GM12878 (cell line): ENCODE measurements at regions not wholly inside any gene's neighbourhood (a gene's known extent, or its start where the extent isn't known, plus 50 kb on each side); places are given as distances from the start of the nearest gene placed in this dataset.

Source experiments
- CHD1 ChIP-seq: IDR thresholded peaks from 2 replicates; pipeline ENCODE4 v1.6.1; 2012; ENCODE audit warnings: low read depth, low read length, improper control_type of control experiment
- CREM ChIP-seq: IDR thresholded peaks from 2 replicates; pipeline ENCODE4 v1.6.1; 2014; ENCODE audit warnings: antibody characterized with exemption, low read depth
- EED ChIP-seq: sonication (generic); IDR thresholded peaks from 2 replicates; pipeline ENCODE4 v1.6.1; 2016; ENCODE audit warnings: antibody characterized with exemption, low read depth
- MEF2A ChIP-seq: IDR thresholded peaks from 2 replicates; pipeline ENCODE4 v1.6.1; 2011; ENCODE audit warnings: low read depth, mild to moderate bottlenecking, low read length, moderate library complexity; ENCODE audit not compliant: insufficient read depth
- NR2C2 ChIP-seq: IDR thresholded peaks from 2 replicates; pipeline ENCODE4 v1.6.1; 2011; ENCODE audit warnings: borderline replicate concordance, low read depth; ENCODE audit not compliant: control insufficient read depth, insufficient read length
- NR2F1 ChIP-seq: fragments of 450-650 bp; conservative IDR thresholded peaks from 2 replicates; pipeline ENCODE4 v1.6.1; 2017; ENCODE audit warnings: mild to moderate bottlenecking
- PAX5 ChIP-seq: IDR thresholded peaks from 2 replicates; pipeline ENCODE4 v1.6.1; 2011; ENCODE audit warnings: low read depth, low read length, borderline replicate concordance
- PBX3 ChIP-seq: IDR thresholded peaks from 2 replicates; pipeline ENCODE4 v1.6.1; 2011; ENCODE audit warnings: mild to moderate bottlenecking, low read depth, low read length, moderate library complexity; ENCODE audit not compliant: insufficient replicate concordance
- SIX5 ChIP-seq: IDR thresholded peaks from 2 replicates; pipeline ENCODE4 v1.6.1; 2011; ENCODE audit warnings: mild to moderate bottlenecking, low read depth, low read length, moderate library complexity; ENCODE audit not compliant: severe bottlenecking
- SKIL ChIP-seq: fragments of 450-650 bp; IDR thresholded peaks from 2 replicates; pipeline ENCODE4 v1.6.1; 2017; ENCODE audit warnings: mild to moderate bottlenecking, low read depth, inconsistent platforms; ENCODE audit not compliant: poor library complexity, severe bottlenecking
- SMC3 ChIP-seq: IDR thresholded peaks from 2 replicates; pipeline ENCODE4 v1.6.1; 2011; ENCODE audit warnings: low read length, improper control_type of control experiment, borderline replicate concordance
- SPI1 ChIP-seq: IDR thresholded peaks from 2 replicates; pipeline ENCODE4 v1.6.1; 2011; ENCODE audit warnings: low read depth, mild to moderate bottlenecking, low read length, moderate library complexity, borderline replicate concordance; ENCODE audit not compliant: insufficient read depth
- YY1 ChIP-seq: IDR thresholded peaks from 2 replicates; pipeline ENCODE4 v1.6.1; 2011; ENCODE audit warnings: low read depth, mild to moderate bottlenecking, low read length
- ZNF274 ChIP-seq: IDR thresholded peaks from one replicate; pipeline ENCODE4 v1.8.0; 2011; ENCODE audit not compliant: insufficient read length, insufficient read depth
- ZNF384 ChIP-seq: IDR thresholded peaks from 2 replicates; pipeline ENCODE4 v1.6.1; 2012; ENCODE audit warnings: low read depth, mild to moderate bottlenecking, low read length, improper control_type of control experiment, borderline replicate concordance
- TF ChIP-seq, protein P1 (sequence below): IDR thresholded peaks from 2 replicates; pipeline ENCODE4 v1.6.1; 2011; ENCODE audit warnings: low read depth, low read length, improper control_type of control experiment, borderline replicate concordance
- TF ChIP-seq, protein P2 (sequence below), 3 experiments: IDR thresholded peaks in 2 of 3; conservative IDR thresholded peaks in 1 of 3; 2 replicates each; pipeline ENCODE4 v1.5.1; 2011; ENCODE audit warnings: low read depth in 3 of 3, low read length in 3 of 3, mild to moderate bottlenecking in 3 of 3, control low read depth in 2 of 3, moderate library complexity in 2 of 3, inconsistent platforms in 1 of 3, mixed read lengths in 1 of 3; ENCODE audit not compliant: control insufficient read depth in 2 of 3, insufficient read depth in 1 of 3; ENCODE audit errors: extremely low read depth in 1 of 3
- TF ChIP-seq, protein P3 (sequence below): IDR thresholded peaks from 2 replicates; pipeline ENCODE4 v1.6.1; 2012; ENCODE audit warnings: mild to moderate bottlenecking, low read depth, low read length

DNA sequence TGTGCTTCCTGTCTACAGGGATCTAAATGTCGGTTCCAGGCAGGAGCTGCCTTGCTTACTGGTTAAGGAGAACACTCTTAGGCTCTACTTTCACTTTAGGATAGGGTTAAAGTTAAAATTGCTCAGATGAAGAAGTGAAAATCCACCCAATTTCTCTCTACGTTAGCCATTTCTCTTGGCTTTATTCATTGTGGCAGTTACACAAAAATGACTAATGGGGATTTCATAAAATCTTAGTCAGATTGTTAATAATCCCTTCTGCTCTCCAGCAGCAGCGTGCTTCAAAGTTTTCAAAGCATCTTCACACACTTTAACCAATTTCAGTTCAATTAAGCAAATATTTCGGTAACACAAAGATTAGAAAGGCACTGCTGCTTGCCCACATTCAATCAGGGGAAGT is 58.4 kb upstream of the RCN1 start (continued):
- TF ChIP-seq SKIL (peak; percentile 41), SIX5 (no peak), SMC3 (no peak), SPI1 (peak; percentile 43), EED (peak; percentile 45), NR2C2 (no peak), ZNF274 (no peak), CHD1 (no peak), YY1 (no peak), PBX3 (no peak), NR2F1 (0 out of 2 replicates have a peak, but pooled peaks have one; percentile 32), ZNF384 (no peak), PAX5 (no peak), MEF2A (no peak), CREM (peak; percentile 39; the same call in 1 of the 2 replicates)
- TF ChIP-seq, protein P1, sequence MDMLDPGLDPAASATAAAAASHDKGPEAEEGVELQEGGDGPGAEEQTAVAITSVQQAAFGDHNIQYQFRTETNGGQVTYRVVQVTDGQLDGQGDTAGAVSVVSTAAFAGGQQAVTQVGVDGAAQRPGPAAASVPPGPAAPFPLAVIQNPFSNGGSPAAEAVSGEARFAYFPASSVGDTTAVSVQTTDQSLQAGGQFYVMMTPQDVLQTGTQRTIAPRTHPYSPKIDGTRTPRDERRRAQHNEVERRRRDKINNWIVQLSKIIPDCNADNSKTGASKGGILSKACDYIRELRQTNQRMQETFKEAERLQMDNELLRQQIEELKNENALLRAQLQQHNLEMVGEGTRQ = no peak
- TF ChIP-seq, protein P2, sequence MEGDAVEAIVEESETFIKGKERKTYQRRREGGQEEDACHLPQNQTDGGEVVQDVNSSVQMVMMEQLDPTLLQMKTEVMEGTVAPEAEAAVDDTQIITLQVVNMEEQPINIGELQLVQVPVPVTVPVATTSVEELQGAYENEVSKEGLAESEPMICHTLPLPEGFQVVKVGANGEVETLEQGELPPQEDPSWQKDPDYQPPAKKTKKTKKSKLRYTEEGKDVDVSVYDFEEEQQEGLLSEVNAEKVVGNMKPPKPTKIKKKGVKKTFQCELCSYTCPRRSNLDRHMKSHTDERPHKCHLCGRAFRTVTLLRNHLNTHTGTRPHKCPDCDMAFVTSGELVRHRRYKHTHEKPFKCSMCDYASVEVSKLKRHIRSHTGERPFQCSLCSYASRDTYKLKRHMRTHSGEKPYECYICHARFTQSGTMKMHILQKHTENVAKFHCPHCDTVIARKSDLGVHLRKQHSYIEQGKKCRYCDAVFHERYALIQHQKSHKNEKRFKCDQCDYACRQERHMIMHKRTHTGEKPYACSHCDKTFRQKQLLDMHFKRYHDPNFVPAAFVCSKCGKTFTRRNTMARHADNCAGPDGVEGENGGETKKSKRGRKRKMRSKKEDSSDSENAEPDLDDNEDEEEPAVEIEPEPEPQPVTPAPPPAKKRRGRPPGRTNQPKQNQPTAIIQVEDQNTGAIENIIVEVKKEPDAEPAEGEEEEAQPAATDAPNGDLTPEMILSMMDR (IDR thresholded peaks at IDR 0.05 in 2 of 3, conservative IDR thresholded peaks at IDR 0.05 in 1 of 3; ENCODE audit: control insufficient read depth in 2 of 3, extremely low read depth in 1 of 3, insufficient read depth in 1 of 3, low read depth in 3 of 3, low read length in 3 of 3) = no peak
- TF ChIP-seq, protein P3, sequence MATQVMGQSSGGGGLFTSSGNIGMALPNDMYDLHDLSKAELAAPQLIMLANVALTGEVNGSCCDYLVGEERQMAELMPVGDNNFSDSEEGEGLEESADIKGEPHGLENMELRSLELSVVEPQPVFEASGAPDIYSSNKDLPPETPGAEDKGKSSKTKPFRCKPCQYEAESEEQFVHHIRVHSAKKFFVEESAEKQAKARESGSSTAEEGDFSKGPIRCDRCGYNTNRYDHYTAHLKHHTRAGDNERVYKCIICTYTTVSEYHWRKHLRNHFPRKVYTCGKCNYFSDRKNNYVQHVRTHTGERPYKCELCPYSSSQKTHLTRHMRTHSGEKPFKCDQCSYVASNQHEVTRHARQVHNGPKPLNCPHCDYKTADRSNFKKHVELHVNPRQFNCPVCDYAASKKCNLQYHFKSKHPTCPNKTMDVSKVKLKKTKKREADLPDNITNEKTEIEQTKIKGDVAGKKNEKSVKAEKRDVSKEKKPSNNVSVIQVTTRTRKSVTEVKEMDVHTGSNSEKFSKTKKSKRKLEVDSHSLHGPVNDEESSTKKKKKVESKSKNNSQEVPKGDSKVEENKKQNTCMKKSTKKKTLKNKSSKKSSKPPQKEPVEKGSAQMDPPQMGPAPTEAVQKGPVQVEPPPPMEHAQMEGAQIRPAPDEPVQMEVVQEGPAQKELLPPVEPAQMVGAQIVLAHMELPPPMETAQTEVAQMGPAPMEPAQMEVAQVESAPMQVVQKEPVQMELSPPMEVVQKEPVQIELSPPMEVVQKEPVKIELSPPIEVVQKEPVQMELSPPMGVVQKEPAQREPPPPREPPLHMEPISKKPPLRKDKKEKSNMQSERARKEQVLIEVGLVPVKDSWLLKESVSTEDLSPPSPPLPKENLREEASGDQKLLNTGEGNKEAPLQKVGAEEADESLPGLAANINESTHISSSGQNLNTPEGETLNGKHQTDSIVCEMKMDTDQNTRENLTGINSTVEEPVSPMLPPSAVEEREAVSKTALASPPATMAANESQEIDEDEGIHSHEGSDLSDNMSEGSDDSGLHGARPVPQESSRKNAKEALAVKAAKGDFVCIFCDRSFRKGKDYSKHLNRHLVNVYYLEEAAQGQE = no peak
